ENCODE measurements at regions not wholly inside any gene's neighbourhood (a gene's known extent, or its start where the extent isn't known, plus 50 kb on each side); places are given as distances from the start of the nearest gene placed in this dataset.

GRCh38 chr2:180910831-180911665 lies 69.4 kb upstream of the UBE2E3 start:
- Mint-ChIP-seq H3K27ac (no peak overlapping the region), H3K36me3 (ENCODE audit: low read depth) (no peaks in the 10 kb centered on the region)
- no peak overlapping the region for H3K4me3 ChIP-seq (ENCODE audit: low read length)

GRCh38 chr2:180907731-180908130 lies 72.7 kb upstream of the UBE2E3 start:
- Mint-ChIP-seq H3K4me1 (peaks cover 20% of the 10 kb centered on the region), H3K27ac (no peak overlapping the region), H3K9me3 (no peaks in the 10 kb centered on the region), H3K27me3 (ENCODE audit: insufficient read depth) (no peaks in the 10 kb centered on the region), H3K4me3 (no peak overlapping the region), H3K36me3 (ENCODE audit: low read depth) (no peaks in the 10 kb centered on the region)
- 90 to 100% methylated on average over 1 of the region's 1 CpG for WGBS, 2 experiments (ENCODE audit: insufficient coverage in 1 of 2, insufficient read length in 1 of 2)
- H3K27me3 ChIP-seq (ENCODE audit: control insufficient read depth, insufficient read depth, low read length, poor library complexity, severe bottlenecking): no peaks in the 10 kb centered on the region
- TF ChIP-seq CTCF (conservative IDR thresholded peaks at IDR 0.05): no peak
- H3K4me1 ChIP-seq (ENCODE audit: control insufficient read depth, insufficient read depth, low read length): no peaks in the 10 kb centered on the region
- H3K4me3 ChIP-seq (ENCODE audit: low read length): no peak overlapping the region
- H3K9me3 ChIP-seq (ENCODE audit: control insufficient read depth, low read length): no peaks in the 10 kb centered on the region
- H3K36me3 ChIP-seq (ENCODE audit: control insufficient read depth, insufficient read depth, low read length): no peaks in the 10 kb centered on the region
- H3K27ac ChIP-seq (ENCODE audit: low read depth, low read length): no peak overlapping the region
- no peak for DNase-seq
- H3K9ac ChIP-seq (ENCODE audit: extremely low read depth, low read length, poor library complexity, severe bottlenecking): no peak overlapping the region

More at GRCh38 chr2:180910831-180911665, 69.4 kb upstream of the UBE2E3 start:
- Histone ChIP-seq H3K27ac (ENCODE audit: low read depth, low read length) (no peak overlapping the region), H3K36me3 (ENCODE audit: control insufficient read depth, insufficient read depth, low read length) (no peaks in the 10 kb centered on the region), H3K4me1 (ENCODE audit: control insufficient read depth, insufficient read depth, low read length) (no peaks in the 10 kb centered on the region), H3K27me3 (ENCODE audit: control insufficient read depth, insufficient read depth, low read length, poor library complexity, severe bottlenecking) (no peaks in the 10 kb centered on the region), H3K9ac (ENCODE audit: extremely low read depth, low read length, poor library complexity, severe bottlenecking) (no peak overlapping the region), H3K9me3 (ENCODE audit: control insufficient read depth, low read length) (no peaks in the 10 kb centered on the region)
- Mint-ChIP-seq H3K4me1 (peaks cover 10% of the 10 kb centered on the region), H3K27me3 (ENCODE audit: insufficient read depth) (no peaks in the 10 kb centered on the region), H3K9me3 (no peaks in the 10 kb centered on the region), H3K4me3 (no peak overlapping the region)
- 89 to 93% methylated on average over 1 to 9 of the region's 9 CpGs for WGBS, 2 experiments (ENCODE audit: insufficient coverage in 1 of 2, insufficient read length in 1 of 2)
- TF ChIP-seq CTCF (conservative IDR thresholded peaks at IDR 0.05): peak; percentile 64
- DNase-seq: peak; percentile 49

GRCh38 chr2:180905461-180905860 lies 74.9 kb upstream of the UBE2E3 start:
- H3K36me3 Mint-ChIP-seq (ENCODE audit: low read depth): no peaks in the 10 kb centered on the region
- Histone ChIP-seq H3K27me3 (ENCODE audit: control insufficient read depth, insufficient read depth, low read length, poor library complexity, severe bottlenecking) (no peaks in the 10 kb centered on the region), H3K36me3 (ENCODE audit: control insufficient read depth, insufficient read depth, low read length) (no peaks in the 10 kb centered on the region), H3K27ac (ENCODE audit: low read depth, low read length) (no peak overlapping the region), H3K9me3 (ENCODE audit: control insufficient read depth, low read length) (no peaks in the 10 kb centered on the region), H3K9ac (ENCODE audit: extremely low read depth, low read length, poor library complexity, severe bottlenecking) (no peak overlapping the region), H3K4me3 (ENCODE audit: low read length) (no peak overlapping the region), H3K4me1 (ENCODE audit: control insufficient read depth, insufficient read depth, low read length) (no peaks in the 10 kb centered on the region)
- no peaks in the 10 kb centered on the region for H3K9me3 Mint-ChIP-seq
- no peak for DNase-seq
- H3K27me3 Mint-ChIP-seq (ENCODE audit: insufficient read depth): no peaks in the 10 kb centered on the region
- no peak overlapping the region for H3K4me3 Mint-ChIP-seq
- TF ChIP-seq CTCF (conservative IDR thresholded peaks at IDR 0.05): no peak
- peaks cover 22% of the 10 kb centered on the region for H3K4me1 Mint-ChIP-seq
- no peak overlapping the region for H3K27ac Mint-ChIP-seq
